ENCODE measurements at regions not wholly inside any gene's neighbourhood (a gene's known extent, or its start where the extent isn't known, plus 50 kb on each side); places are given as distances from the start of the nearest gene placed in this dataset.

DNA sequence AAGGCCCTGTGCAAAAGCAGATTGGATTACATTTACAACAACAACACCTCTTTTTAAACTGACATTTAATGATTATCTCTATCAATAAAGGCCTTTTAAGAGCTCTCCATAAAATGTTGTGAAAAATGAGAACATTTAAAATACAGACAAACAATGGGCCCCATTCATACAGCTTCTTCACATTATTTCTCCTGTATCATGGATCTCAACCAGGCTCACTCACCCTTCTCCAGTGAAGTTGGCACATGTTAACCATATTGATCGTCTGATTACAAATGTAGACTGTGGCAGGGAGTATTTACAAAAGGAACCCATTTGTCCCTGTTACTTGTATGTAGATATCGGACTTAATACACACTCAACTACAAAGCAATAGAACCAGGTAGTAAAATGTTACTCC is 220.2 kb upstream of the BTG1 start:
- Histone ChIP-seq H3K27me3 (ENCODE audit: insufficient read depth, poor library complexity, severe bottlenecking) (no peaks in the 10 kb centered on the region), H3K4me3 (ENCODE audit: severe bottlenecking) (no peak overlapping the region), H3K36me3 (ENCODE audit: low read depth) (no peaks in the 10 kb centered on the region), H3K9me3 (ENCODE audit: severe bottlenecking) (no peaks in the 10 kb centered on the region), H3K4me1 (ENCODE audit: insufficient read depth, poor library complexity, severe bottlenecking) (peaks cover 10% of the 10 kb centered on the region), H3K27ac (ENCODE audit: poor library complexity, severe bottlenecking) (no peak overlapping the region)
- ATAC-seq (ENCODE audit: low read depth) (no peak), DNase-seq (ENCODE audit: low spot score) (no peak)
- TF ChIP-seq, protein P1, sequence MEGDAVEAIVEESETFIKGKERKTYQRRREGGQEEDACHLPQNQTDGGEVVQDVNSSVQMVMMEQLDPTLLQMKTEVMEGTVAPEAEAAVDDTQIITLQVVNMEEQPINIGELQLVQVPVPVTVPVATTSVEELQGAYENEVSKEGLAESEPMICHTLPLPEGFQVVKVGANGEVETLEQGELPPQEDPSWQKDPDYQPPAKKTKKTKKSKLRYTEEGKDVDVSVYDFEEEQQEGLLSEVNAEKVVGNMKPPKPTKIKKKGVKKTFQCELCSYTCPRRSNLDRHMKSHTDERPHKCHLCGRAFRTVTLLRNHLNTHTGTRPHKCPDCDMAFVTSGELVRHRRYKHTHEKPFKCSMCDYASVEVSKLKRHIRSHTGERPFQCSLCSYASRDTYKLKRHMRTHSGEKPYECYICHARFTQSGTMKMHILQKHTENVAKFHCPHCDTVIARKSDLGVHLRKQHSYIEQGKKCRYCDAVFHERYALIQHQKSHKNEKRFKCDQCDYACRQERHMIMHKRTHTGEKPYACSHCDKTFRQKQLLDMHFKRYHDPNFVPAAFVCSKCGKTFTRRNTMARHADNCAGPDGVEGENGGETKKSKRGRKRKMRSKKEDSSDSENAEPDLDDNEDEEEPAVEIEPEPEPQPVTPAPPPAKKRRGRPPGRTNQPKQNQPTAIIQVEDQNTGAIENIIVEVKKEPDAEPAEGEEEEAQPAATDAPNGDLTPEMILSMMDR (IDR thresholded peaks at IDR 0.05; ENCODE audit: poor library complexity, severe bottlenecking) = no peak

DNA sequence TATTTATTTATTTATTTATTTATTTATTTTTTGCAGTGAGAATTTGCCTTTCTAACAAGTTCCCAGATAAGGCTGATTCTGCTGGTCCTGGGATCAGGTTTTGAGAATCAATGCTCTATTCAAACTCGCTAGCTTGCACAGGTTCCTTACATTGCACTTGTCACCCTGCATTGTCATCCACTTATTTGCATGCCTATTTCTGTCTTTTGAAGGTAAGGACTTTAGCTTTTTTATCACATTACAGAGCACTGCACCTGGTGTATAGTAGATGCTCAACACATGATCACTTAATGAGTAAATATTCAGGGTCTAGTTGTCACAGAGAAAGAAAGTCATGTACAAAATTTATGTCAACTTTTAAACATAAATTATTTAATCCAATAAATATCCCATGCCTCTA is 219.7 kb upstream of the BTG1 start:
- no peak overlapping the region for H3K4me3 ChIP-seq (ENCODE audit: severe bottlenecking)
- peaks cover 10% of the 10 kb centered on the region for H3K4me1 ChIP-seq (ENCODE audit: insufficient read depth, poor library complexity, severe bottlenecking)
- H3K36me3 ChIP-seq (ENCODE audit: low read depth) = no peaks in the 10 kb centered on the region
- TF ChIP-seq, protein P1 (IDR thresholded peaks at IDR 0.05; ENCODE audit: poor library complexity, severe bottlenecking) = no peak
- H3K27ac ChIP-seq (ENCODE audit: poor library complexity, severe bottlenecking) = no peak overlapping the region
- ATAC-seq (ENCODE audit: low read depth) = no peak
- no peaks in the 10 kb centered on the region for H3K27me3 ChIP-seq (ENCODE audit: insufficient read depth, poor library complexity, severe bottlenecking)
- no peaks in the 10 kb centered on the region for H3K9me3 ChIP-seq (ENCODE audit: severe bottlenecking)
- DNase-seq (ENCODE audit: low spot score) = no peak

DNA sequence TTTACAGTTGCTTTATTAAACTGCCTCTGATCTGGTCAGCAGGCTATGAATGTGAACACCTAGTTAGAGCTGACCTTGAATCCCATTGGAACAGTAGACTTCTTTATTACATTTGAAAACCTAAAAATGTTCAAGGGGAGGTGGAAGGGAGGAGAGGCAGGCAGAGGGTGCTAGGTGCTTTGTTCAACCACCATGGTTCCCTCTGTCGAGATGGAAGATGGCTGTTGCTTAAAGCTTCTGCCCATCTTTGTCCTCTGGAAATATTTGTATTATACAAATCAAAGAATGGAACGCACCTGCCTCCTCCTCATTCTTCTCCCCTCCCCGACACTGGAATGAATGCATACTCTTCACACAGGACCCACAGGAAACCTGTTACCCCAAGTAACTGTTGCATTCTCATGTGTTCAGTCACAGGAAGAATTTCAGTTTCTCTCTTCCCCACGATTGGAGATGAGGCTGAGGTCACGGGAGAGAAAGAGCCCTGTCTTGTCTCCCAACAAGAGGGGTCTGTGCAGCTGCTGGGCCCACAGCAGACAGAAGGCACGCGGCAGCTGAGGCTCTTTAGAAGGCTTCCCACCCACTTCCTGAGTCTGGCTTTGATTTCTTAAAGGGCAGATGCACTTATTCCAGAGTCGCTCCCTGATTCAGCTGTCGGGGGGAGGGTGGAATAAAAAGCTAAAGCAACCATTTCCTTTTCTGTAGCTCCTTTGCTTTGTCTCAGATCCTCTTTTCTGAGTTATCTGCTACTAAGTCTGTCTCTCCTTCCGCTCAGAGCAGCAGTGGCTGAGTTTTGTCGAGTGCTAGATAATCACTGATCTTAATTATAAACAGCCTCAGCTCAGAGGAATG is 217.9 kb upstream of the BTG1 start:
- TF ChIP-seq, protein P1 (IDR thresholded peaks at IDR 0.05; ENCODE audit: poor library complexity, severe bottlenecking) = no peak
- H3K4me1 ChIP-seq (ENCODE audit: insufficient read depth, poor library complexity, severe bottlenecking) = no peaks in the 10 kb centered on the region
- H3K27me3 ChIP-seq (ENCODE audit: insufficient read depth, poor library complexity, severe bottlenecking) = no peaks in the 10 kb centered on the region
- no peaks in the 10 kb centered on the region for H3K36me3 ChIP-seq (ENCODE audit: low read depth)
- no peak for ATAC-seq (ENCODE audit: low read depth)
- DNase-seq (ENCODE audit: low spot score) = no peak
- no peak overlapping the region for H3K4me3 ChIP-seq (ENCODE audit: severe bottlenecking)
- H3K27ac ChIP-seq (ENCODE audit: poor library complexity, severe bottlenecking) = no peak overlapping the region
- H3K9me3 ChIP-seq (ENCODE audit: severe bottlenecking) = no peaks in the 10 kb centered on the region

DNA sequence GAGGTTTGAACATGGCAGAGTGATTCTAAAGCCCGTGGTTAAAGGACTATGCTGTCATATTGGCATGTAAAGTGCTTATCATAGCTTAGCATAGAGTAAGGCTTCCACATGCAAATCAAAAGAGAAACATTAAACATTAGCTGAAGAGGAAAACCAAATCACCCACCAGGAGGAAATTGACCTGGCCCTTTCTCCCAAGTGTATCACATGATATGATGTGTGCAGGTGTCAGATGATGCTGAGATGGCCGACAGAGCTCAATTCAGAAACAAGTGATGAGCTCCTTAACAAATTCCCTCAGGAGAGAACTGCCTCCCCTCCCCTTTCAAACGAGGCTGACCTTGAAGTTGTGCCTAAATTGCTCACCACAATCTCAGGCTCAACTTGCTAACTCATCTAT is 217.1 kb upstream of the BTG1 start:
- Histone ChIP-seq H3K4me3 (ENCODE audit: severe bottlenecking) (no peak overlapping the region), H3K36me3 (ENCODE audit: low read depth) (no peaks in the 10 kb centered on the region), H3K27ac (ENCODE audit: poor library complexity, severe bottlenecking) (no peak overlapping the region), H3K9me3 (ENCODE audit: severe bottlenecking) (no peaks in the 10 kb centered on the region), H3K4me1 (ENCODE audit: insufficient read depth, poor library complexity, severe bottlenecking) (no peaks in the 10 kb centered on the region), H3K27me3 (ENCODE audit: insufficient read depth, poor library complexity, severe bottlenecking) (no peaks in the 10 kb centered on the region)
- DNase-seq (ENCODE audit: low spot score) (no peak), ATAC-seq (ENCODE audit: low read depth) (no peak)
- TF ChIP-seq, protein P1 (IDR thresholded peaks at IDR 0.05; ENCODE audit: poor library complexity, severe bottlenecking) = no peak

DNA sequence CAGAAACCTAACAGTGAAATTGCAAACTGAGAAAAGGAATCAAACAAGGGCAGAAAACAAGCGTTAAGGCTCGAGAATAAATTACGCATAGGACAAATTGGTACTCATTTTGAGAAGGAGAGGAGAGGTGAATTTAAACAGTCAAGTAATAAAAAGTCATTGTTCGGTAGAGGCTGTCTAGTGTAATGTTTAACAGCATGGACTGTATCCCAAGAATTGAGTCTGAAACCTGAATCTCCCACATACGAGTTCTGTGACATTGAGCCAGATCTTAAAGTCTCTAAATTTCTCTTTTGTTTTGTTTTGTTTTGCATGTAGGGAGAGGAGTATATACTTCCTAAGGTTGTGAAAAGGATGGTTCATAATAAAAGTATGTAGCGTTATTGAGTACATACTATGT is 216.5 kb upstream of the BTG1 start:
- no peaks in the 10 kb centered on the region for H3K36me3 ChIP-seq (ENCODE audit: low read depth)
- no peaks in the 10 kb centered on the region for H3K27me3 ChIP-seq (ENCODE audit: insufficient read depth, poor library complexity, severe bottlenecking)
- no peak for ATAC-seq (ENCODE audit: low read depth)
- H3K27ac ChIP-seq (ENCODE audit: poor library complexity, severe bottlenecking) = no peak overlapping the region
- H3K9me3 ChIP-seq (ENCODE audit: severe bottlenecking) = no peaks in the 10 kb centered on the region
- TF ChIP-seq, protein P1 (IDR thresholded peaks at IDR 0.05; ENCODE audit: poor library complexity, severe bottlenecking) = no peak
- no peaks in the 10 kb centered on the region for H3K4me1 ChIP-seq (ENCODE audit: insufficient read depth, poor library complexity, severe bottlenecking)
- H3K4me3 ChIP-seq (ENCODE audit: severe bottlenecking) = no peak overlapping the region
- DNase-seq (ENCODE audit: low spot score) = no peak
